Upper lobe of right lung (tissue), 1 donor: ENCODE measurements at regions not wholly inside any gene's neighbourhood (a gene's known extent, or its start where the extent isn't known, plus 50 kb on each side); places are given as distances from the start of the nearest gene placed in this dataset.

Experiments used
- ATAC-seq: fragments of 200-7000 bp; cut with Tn5 transposase; one replicate; pipeline ENCODE4 v1.9.1; 2020; ENCODE audit warnings: mild to moderate bottlenecking, moderate library complexity
- DNase-seq: peaks from one replicate; pipeline ENCODE4 v3.0.0-alpha.2; 2020
- H3K27ac ChIP-seq: fragments of 200-600 bp; one replicate; pipeline ENCODE4 v1.8.0; 2022
- H3K27me3 ChIP-seq: fragments of 200-600 bp; one replicate; pipeline ENCODE4 v1.8.0; 2022; ENCODE audit warnings: mild to moderate bottlenecking
- H3K36me3 ChIP-seq: fragments of 200-600 bp; one replicate; pipeline ENCODE4 v1.8.0; 2022
- H3K4me1 ChIP-seq: fragments of 200-600 bp; one replicate; pipeline ENCODE4 v1.8.0; 2022
- H3K4me3 ChIP-seq: fragments of 200-600 bp; one replicate; pipeline ENCODE4 v1.8.0; 2022; ENCODE audit warnings: mild to moderate bottlenecking
- H3K9me3 ChIP-seq: fragments of 200-600 bp; one replicate; pipeline ENCODE4 v1.8.0; 2022
- CTCF ChIP-seq: fragments of 200-600 bp; IDR thresholded peaks from one replicate; pipeline ENCODE4 v1.8.0; 2022; ENCODE audit warnings: antibody characterized with exemption
- intact Hi-C: fragments of 100-400 bp; cut with DNase I; formaldehyde crosslinking; loops from one replicate; pipeline ENCODE4 v1.11.0; 2022
- donor health status: DM: no; HTN: yes; CAD: no; lungs with severe emphysema.

- DNase-seq (no peak), ATAC-seq (no peak)
- no peak for TF ChIP-seq CTCF
- H3K36me3 ChIP-seq, result no peaks in the 10 kb centered on the region
- H3K4me1 ChIP-seq, result no peaks in the 10 kb centered on the region
- no peak overlapping the region for H3K27ac ChIP-seq
- no peak overlapping the region for H3K4me3 ChIP-seq
- intact Hi-C loops, result no loop called here
- no peaks in the 10 kb centered on the region for H3K27me3 ChIP-seq
- H3K9me3 ChIP-seq, result no peaks in the 10 kb centered on the region
These were observed 247.4 kb upstream of the CACNA2D1 start for GRCh38 chr7:82690929-82691328.

GRCh38 chr7:82685214-82685613 is 241.6 kb upstream of the CACNA2D1 start:
- no peaks in the 10 kb centered on the region for H3K4me1 ChIP-seq
- H3K27me3 ChIP-seq, result no peaks in the 10 kb centered on the region
- TF ChIP-seq CTCF, result no peak
- no peak for DNase-seq
- intact Hi-C loops, result no loop called here
- H3K36me3 ChIP-seq, result no peaks in the 10 kb centered on the region
- no peaks in the 10 kb centered on the region for H3K9me3 ChIP-seq
- H3K27ac ChIP-seq, result no peak overlapping the region
- no peak overlapping the region for H3K4me3 ChIP-seq
- ATAC-seq, result no peak

- intact Hi-C loops, result no loop called here
- no peak for TF ChIP-seq CTCF
- Histone ChIP-seq H3K27ac (no peak overlapping the region), H3K9me3 (no peaks in the 10 kb centered on the region), H3K4me3 (no peak overlapping the region), H3K36me3 (no peaks in the 10 kb centered on the region), H3K27me3 (no peaks in the 10 kb centered on the region), H3K4me1 (no peaks in the 10 kb centered on the region)
- no peak for DNase-seq
- ATAC-seq, result no peak
These were observed 235.1 kb upstream of the CACNA2D1 start for GRCh38 chr7:82678716-82679115.

- Histone ChIP-seq H3K4me3 (no peak overlapping the region), H3K36me3 (no peaks in the 10 kb centered on the region), H3K27ac (no peak overlapping the region), H3K27me3 (no peaks in the 10 kb centered on the region), H3K4me1 (no peaks in the 10 kb centered on the region), H3K9me3 (no peaks in the 10 kb centered on the region)
- intact Hi-C loops, result no loop called here
- TF ChIP-seq CTCF, result no peak
- DNase-seq (no peak), ATAC-seq (peak; percentile 23)
These were observed 234.7 kb upstream of the CACNA2D1 start for GRCh38 chr7:82678259-82678658.

GRCh38 chr7:82677493-82677892 is 233.9 kb upstream of the CACNA2D1 start:
- no peaks in the 10 kb centered on the region for H3K9me3 ChIP-seq
- intact Hi-C loops, result no loop called here
- H3K4me3 ChIP-seq, result no peak overlapping the region
- H3K36me3 ChIP-seq, result no peaks in the 10 kb centered on the region
- no peak for TF ChIP-seq CTCF
- H3K27me3 ChIP-seq, result no peaks in the 10 kb centered on the region
- H3K27ac ChIP-seq, result no peak overlapping the region
- ATAC-seq (peak; percentile 40), DNase-seq (no peak)
- no peaks in the 10 kb centered on the region for H3K4me1 ChIP-seq

GRCh38 chr7:82676777-82677463 is 233.3 kb upstream of the CACNA2D1 start:
- H3K36me3 ChIP-seq, result no peaks in the 10 kb centered on the region
- H3K27ac ChIP-seq, result no peak overlapping the region
- no peak for DNase-seq
- no peaks in the 10 kb centered on the region for H3K4me1 ChIP-seq
- no peak for TF ChIP-seq CTCF
- H3K27me3 ChIP-seq, result no peaks in the 10 kb centered on the region
- intact Hi-C loops, result no loop called here
- H3K4me3 ChIP-seq, result no peak overlapping the region
- no peaks in the 10 kb centered on the region for H3K9me3 ChIP-seq
- no peak for ATAC-seq
